HCT116 (cell line): ENCODE measurements at regions not wholly inside any gene's neighbourhood (a gene's known extent, or its start where the extent isn't known, plus 50 kb on each side); places are given as distances from the start of the nearest gene placed in this dataset.

Experiments used
- ATAC-seq: fragments of 200-7000 bp; cut with Tn5 transposase; 2 replicates; pipeline ENCODE4 v1.9.1; 2020; ENCODE audit warnings: mild to moderate bottlenecking, moderate library complexity
- BruUV-seq: library from RNA; stranded (reverse); fragments of 400-500 nt; replicated peaks from 2 replicates; lab custom pipeline; 2021; lab: Mats Ljungman, UMichigan
- CTCF ChIA-PET: fragments of 300-600 bp; sonication (Branson Sonifier 250); formaldehyde crosslinking; loops from one replicate; lab custom pipeline; 2021; ENCODE audit warnings: antibody characterized with exemption; lab: Charles Lee
- POLR2A ChIA-PET: fragments of 300-600, 350-600 bp; sonication (Branson Sonifier 250); formaldehyde crosslinking; loops from one replicate; lab custom pipeline; 2021; ENCODE audit warnings: antibody characterized with exemption; lab: Charles Lee
- RAD21 ChIA-PET, 2 experiments: fragments of 300-600 bp; sonication (Branson Sonifier 250); formaldehyde crosslinking; loops; one replicate each; lab custom pipeline; 2023; ENCODE audit warnings: low total read pairs in 2 of 2; ENCODE audit not compliant: uncharacterized antibody in 2 of 2, unreplicated experiment in 2 of 2, low non-redundant PET in 1 of 2; lab: Charles Lee
- DNase-seq: peaks from one replicate; pipeline ENCODE4 v3.0.0-alpha.2; 2010; ENCODE audit warnings: low read depth, low spot score
- H2AFZ ChIP-seq: fragments of 200-600 bp; shearing (Covaris generic), sonication (generic); 2 replicates; pipeline ENCODE4 v1.6.1; 2017; ENCODE audit warnings: low read depth, mixed run types, mixed read lengths, antibody characterized with exemption, low read length; ENCODE audit not compliant: poor library complexity, severe bottlenecking
- H3K27ac ChIP-seq: 2 replicates; pipeline ENCODE4 v1.5.1; 2012; ENCODE audit warnings: low read depth, low read length
- H3K27me3 ChIP-seq: fragments of 200-600 bp; sonication (generic); 2 replicates; pipeline ENCODE4 v1.6.1; 2016; ENCODE audit warnings: mixed run types, low read length, mixed read lengths; ENCODE audit not compliant: insufficient read depth
- H3K36me3 ChIP-seq, 2 experiments: fragments of 200-500 bp in 1 of 2; fragments of 200-600 bp in 1 of 2; sonication (Bioruptor generic) in 1 of 2; sonication (generic) in 1 of 2; 2 replicates each; pipeline versions ENCODE4 v1.5.1 to v1.6.1; 2014 to 2016; ENCODE audit warnings: low read length in 2 of 2, inconsistent platforms in 1 of 2, mixed read lengths in 1 of 2, mixed run types in 1 of 2; ENCODE audit not compliant: insufficient read depth in 2 of 2, control insufficient read depth in 1 of 2
- H3K4me1 ChIP-seq, 2 experiments: fragments of 200-600 bp in 1 of 2; sonication (generic) in 1 of 2; 2 replicates each; pipeline versions ENCODE4 v1.5.1 to v1.6.1; 2012 to 2017; ENCODE audit warnings: low read length in 2 of 2, inconsistent platforms in 1 of 2, mild to moderate bottlenecking in 1 of 2, mixed read lengths in 1 of 2, mixed run types in 1 of 2, moderate library complexity in 1 of 2; ENCODE audit not compliant: insufficient read depth in 2 of 2, control insufficient read depth in 1 of 2
- H3K4me2 ChIP-seq: fragments of 200-600 bp; sonication (generic); 2 replicates; pipeline ENCODE4 v1.6.1; 2017; ENCODE audit warnings: mixed run types, low read length, mixed read lengths
- H3K4me3 ChIP-seq, 2 experiments: fragments of 200-600 bp in 1 of 2; sonication (generic) in 1 of 2; replicated peaks in 1 of 2; 2 replicates each; pipeline ENCODE4 v1.5.1; 2011 to 2016; ENCODE audit warnings: low read length in 2 of 2, control low read depth in 1 of 2, low read depth in 1 of 2, mild to moderate bottlenecking in 1 of 2, mixed read lengths in 1 of 2, mixed run types in 1 of 2
- H3K79me2 ChIP-seq: fragments of 200-600 bp; sonication (generic); 2 replicates; pipeline ENCODE4 v1.6.1; 2017; ENCODE audit warnings: mild to moderate bottlenecking, mixed run types, low read length, moderate library complexity, mixed read lengths; ENCODE audit not compliant: insufficient read depth
- H3K9ac ChIP-seq: fragments of 200-600 bp; sonication (generic); 2 replicates; pipeline ENCODE4 v1.6.1; 2016; ENCODE audit warnings: low read length, mixed read lengths
- H3K9me2 ChIP-seq: fragments of 200-600 bp; sonication (generic), shearing (Covaris generic); 2 replicates; pipeline ENCODE4 v1.6.1; 2017; ENCODE audit warnings: mixed run types, mild to moderate bottlenecking, moderate library complexity; ENCODE audit not compliant: insufficient read depth
- H3K9me3 ChIP-seq, 2 experiments: fragments of 200-500 bp in 1 of 2; fragments of 200-600 bp in 1 of 2; sonication (Bioruptor generic) in 1 of 2; sonication (generic) in 1 of 2; 2 replicates each; pipeline ENCODE4 v1.6.1; 2014 to 2017; ENCODE audit warnings: low read length in 2 of 2, mixed read lengths in 2 of 2, inconsistent platforms in 1 of 2, low read depth in 1 of 2, mild to moderate bottlenecking in 1 of 2, mixed run types in 1 of 2, moderate library complexity in 1 of 2; ENCODE audit not compliant: control insufficient read depth in 1 of 2, insufficient read depth in 1 of 2
- H4K20me1 ChIP-seq: fragments of 200-600 bp; sonication (generic), shearing (Covaris generic); 2 replicates; pipeline ENCODE4 v1.6.1; 2017; ENCODE audit warnings: mixed run types, mild to moderate bottlenecking, moderate library complexity; ENCODE audit not compliant: insufficient read depth
- ATF3 ChIP-seq: IDR thresholded peaks from 2 replicates; pipeline ENCODE4 v1.6.1; 2012
- CEBPB ChIP-seq: IDR thresholded peaks from 2 replicates; pipeline ENCODE4 v1.6.1; 2012; ENCODE audit warnings: low read depth
- CTCF ChIP-seq, 3 experiments: fragments of 200-600 bp in 1 of 3; sonication (generic) in 1 of 3; IDR thresholded peaks in 2 of 3; conservative IDR thresholded peaks in 1 of 3; 2 replicates each; pipeline ENCODE4 v1.5.1; 2012 to 2017; ENCODE audit warnings: low read depth in 2 of 3, low read length in 2 of 3, antibody characterized with exemption in 1 of 3, borderline replicate concordance in 1 of 3, control low read depth in 1 of 3, mild to moderate bottlenecking in 1 of 3, mixed read lengths in 1 of 3, mixed run types in 1 of 3, moderate library complexity in 1 of 3; ENCODE audit not compliant: insufficient read depth in 1 of 3
- EGR1 ChIP-seq: IDR thresholded peaks from 2 replicates; pipeline ENCODE4 v1.6.1; 2012; ENCODE audit warnings: low read depth
- ELF1 ChIP-seq: IDR thresholded peaks from 2 replicates; pipeline ENCODE4 v1.6.1; 2012; ENCODE audit warnings: low read depth, borderline replicate concordance
- EZH2 ChIP-seq: fragments of 200-600 bp; sonication (generic); IDR thresholded peaks from 2 replicates; pipeline ENCODE4 v1.6.1; 2017; ENCODE audit warnings: antibody characterized with exemption, mixed run types
- EZH2phosphoT487 ChIP-seq: fragments of 200-600 bp; IDR thresholded peaks from 2 replicates; pipeline ENCODE4 v1.6.1; 2018; ENCODE audit warnings: antibody characterized with exemption, borderline replicate concordance
- FOSL1 ChIP-seq: IDR thresholded peaks from 2 replicates; pipeline ENCODE4 v1.6.1; 2012; ENCODE audit warnings: low read depth
- JUND ChIP-seq: IDR thresholded peaks from 2 replicates; pipeline ENCODE4 v1.6.1; 2012
- MAX ChIP-seq: IDR thresholded peaks from 2 replicates; pipeline ENCODE4 v1.6.1; 2012
- POLR2AphosphoS5 ChIP-seq: IDR thresholded peaks from 2 replicates; pipeline ENCODE4 v1.6.1; 2011; ENCODE audit warnings: mild to moderate bottlenecking, low read depth, low read length, moderate library complexity
- RAD21 ChIP-seq: IDR thresholded peaks from 2 replicates; pipeline ENCODE4 v1.6.1; 2012; ENCODE audit warnings: low read depth, mild to moderate bottlenecking
- SIN3A ChIP-seq: IDR thresholded peaks from 2 replicates; pipeline ENCODE4 v1.6.1; 2012; ENCODE audit warnings: low read depth
- SRF ChIP-seq: IDR thresholded peaks from 2 replicates; pipeline ENCODE4 v1.6.1; 2012; ENCODE audit warnings: low read depth
- TCF7L2 ChIP-seq: IDR thresholded peaks from 2 replicates; pipeline ENCODE4 v1.7.0; 2011; ENCODE audit warnings: borderline replicate concordance, inconsistent platforms; ENCODE audit not compliant: insufficient read depth, insufficient read length; ENCODE audit errors: extremely low read depth
- ZBTB33 ChIP-seq: IDR thresholded peaks from 2 replicates; pipeline ENCODE4 v1.6.1; 2011; ENCODE audit warnings: mild to moderate bottlenecking, low read length, moderate library complexity; ENCODE audit not compliant: insufficient replicate concordance; ENCODE audit errors: extremely low read depth
- ZFX ChIP-seq: fragments of 450-650 bp; IDR thresholded peaks from 2 replicates; pipeline ENCODE4 v1.6.1; 2017
- ZNF274 ChIP-seq: fragments of 200-500 bp; sonication (Bioruptor generic); IDR thresholded peaks from 2 replicates; pipeline ENCODE4 v1.6.1; 2014; ENCODE audit warnings: mild to moderate bottlenecking, low read depth, low read length, inconsistent platforms
- intact Hi-C: fragments of 100-400 bp; cut with micrococcal nuclease; formaldehyde crosslinking; loops from 2 replicates; pipeline ENCODE4 v1.10.0; 2022

- H3K27me3 ChIP-seq: peaks cover 72% of the 10 kb centered on the region
- no peaks in the 10 kb centered on the region for H3K9me3 ChIP-seq
- ATAC-seq: no peak
- no peak overlapping the region for H3K4me3 ChIP-seq
- no peaks in the 10 kb centered on the region for H3K36me3 ChIP-seq
- H4K20me1 ChIP-seq: no peaks in the 10 kb centered on the region
- intact Hi-C loops: no loop called here
- H3K9me2 ChIP-seq: no peaks in the 10 kb centered on the region
- H3K9ac ChIP-seq: no peak overlapping the region
- no peak overlapping the region for H3K27ac ChIP-seq
- no peak overlapping the region for H2AFZ ChIP-seq
- ChIA-PET POLR2A (no interaction called here), RAD21 (no interaction called here), CTCF (no interaction called here)
- H3K79me2 ChIP-seq: no peaks in the 10 kb centered on the region
- H3K4me1 ChIP-seq: no peaks in the 10 kb centered on the region
- H3K4me2 ChIP-seq: no peak overlapping the region
- no peak for DNase-seq
- TF ChIP-seq ZFX (no peak), ELF1 (no peak), CEBPB (no peak)
- BruUV-seq: no TSS peak
Measured at GRCh38 chr2:217014328-217015105, 154.7 kb upstream of the TNP1 start.

GRCh38 chr2:217013926-217014325 lies 154.1 kb upstream of the TNP1 start:
- no peaks in the 10 kb centered on the region for H4K20me1 ChIP-seq
- POLR2A ChIA-PET: no interaction called here
- RAD21 ChIA-PET: no interaction called here
- no peak for DNase-seq
- H3K9me3 ChIP-seq: no peaks in the 10 kb centered on the region
- no TSS peak for BruUV-seq
- H3K27me3 ChIP-seq: peaks cover 66% of the 10 kb centered on the region
- no peak overlapping the region for H3K4me3 ChIP-seq
- H3K79me2 ChIP-seq: no peaks in the 10 kb centered on the region
- no peak overlapping the region for H3K27ac ChIP-seq
- CTCF ChIA-PET: no interaction called here
- no peaks in the 10 kb centered on the region for H3K36me3 ChIP-seq
- H3K4me2 ChIP-seq: no peak overlapping the region
- H3K9me2 ChIP-seq: no peaks in the 10 kb centered on the region
- no peak for ATAC-seq
- intact Hi-C loops: no loop called here
- no peak overlapping the region for H2AFZ ChIP-seq
- no peak overlapping the region for H3K9ac ChIP-seq
- no peaks in the 10 kb centered on the region for H3K4me1 ChIP-seq
- TF ChIP-seq FOSL1 (no peak), TCF7L2 (no peak), ATF3 (no peak), SRF (no peak), EGR1 (no peak), RAD21 (no peak), CEBPB (no peak), EZH2 (no peak), JUND (no peak), POLR2AphosphoS5 (no peak), ZBTB33 (no peak), MAX (no peak), CTCF (IDR thresholded peaks at IDR 0.05 in 2 of 3, conservative IDR thresholded peaks at IDR 0.05 in 1 of 3; ENCODE audit: borderline replicate concordance in 1 of 3, insufficient read depth in 1 of 3, low read depth in 2 of 3, low read length in 2 of 3) (no peak), EZH2phosphoT487 (no peak), ZNF274 (no peak), SIN3A (no peak)
